BE2C (cell line): ENCODE measurements at regions not wholly inside any gene's neighbourhood (a gene's known extent, or its start where the extent isn't known, plus 50 kb on each side); places are given as distances from the start of the nearest gene placed in this dataset.
"Not testable (repeated sequence)": the region's sequence is repeated elsewhere in the genome, so short reads cannot be mapped to it uniquely, and the experiment has no call there.

Experiments
- DNase-seq: peaks from one replicate; pipeline ENCODE4 v3.0.0-alpha.2; 2020
- H3K27me3 ChIP-seq: fragments of 250-450 bp; sonication (Bioruptor Pico); 2 replicates; pipeline ENCODE4 v1.5.1; 2020; ENCODE audit warnings: mild to moderate bottlenecking
- H3K36me3 ChIP-seq: fragments of 250-450 bp; sonication (Bioruptor Pico); 2 replicates; pipeline ENCODE4 v1.5.1; 2020; ENCODE audit warnings: mild to moderate bottlenecking
- H3K4me1 ChIP-seq: fragments of 250-450 bp; sonication (Bioruptor Pico); 2 replicates; pipeline ENCODE4 v1.5.1; 2020
- H3K4me3 ChIP-seq: 2 replicates; pipeline ENCODE4 v1.5.1; 2011; ENCODE audit warnings: low read depth, low read length
- H3K9me3 ChIP-seq: fragments of 250-450 bp; sonication (Bioruptor Pico); 2 replicates; pipeline ENCODE4 v1.5.1; 2020
- TF ChIP-seq, protein P1 (sequence below): IDR thresholded peaks from 2 replicates; pipeline ENCODE4 v1.5.1; 2012; ENCODE audit warnings: mild to moderate bottlenecking, low read depth, low read length

DNA sequence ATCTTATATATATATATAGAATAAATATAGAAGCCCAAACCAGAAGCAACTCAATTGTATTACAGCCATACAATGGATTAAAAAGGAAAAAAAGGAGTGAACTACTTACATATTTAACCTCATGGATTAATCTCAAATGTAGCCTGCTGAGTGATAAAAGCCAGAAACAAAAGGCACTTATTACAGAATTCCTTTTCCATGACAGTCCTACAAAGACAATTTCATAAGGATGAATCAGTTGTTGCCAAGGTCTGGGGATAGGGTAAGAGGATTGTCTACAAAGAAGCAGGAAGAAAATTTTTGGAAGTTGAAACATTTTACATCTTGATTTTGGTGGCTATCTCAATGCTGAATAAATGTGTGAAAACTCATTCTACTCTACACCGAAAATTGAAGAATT, 103.9 kb upstream of the DCC start:
- Histone ChIP-seq H3K36me3 (no peaks in the 10 kb centered on the region), H3K27me3 (no peaks in the 10 kb centered on the region), H3K4me3 (no peak overlapping the region), H3K4me1 (no peaks in the 10 kb centered on the region), H3K9me3 (no peaks in the 10 kb centered on the region)
- DNase-seq = no peak
- TF ChIP-seq, protein P1, sequence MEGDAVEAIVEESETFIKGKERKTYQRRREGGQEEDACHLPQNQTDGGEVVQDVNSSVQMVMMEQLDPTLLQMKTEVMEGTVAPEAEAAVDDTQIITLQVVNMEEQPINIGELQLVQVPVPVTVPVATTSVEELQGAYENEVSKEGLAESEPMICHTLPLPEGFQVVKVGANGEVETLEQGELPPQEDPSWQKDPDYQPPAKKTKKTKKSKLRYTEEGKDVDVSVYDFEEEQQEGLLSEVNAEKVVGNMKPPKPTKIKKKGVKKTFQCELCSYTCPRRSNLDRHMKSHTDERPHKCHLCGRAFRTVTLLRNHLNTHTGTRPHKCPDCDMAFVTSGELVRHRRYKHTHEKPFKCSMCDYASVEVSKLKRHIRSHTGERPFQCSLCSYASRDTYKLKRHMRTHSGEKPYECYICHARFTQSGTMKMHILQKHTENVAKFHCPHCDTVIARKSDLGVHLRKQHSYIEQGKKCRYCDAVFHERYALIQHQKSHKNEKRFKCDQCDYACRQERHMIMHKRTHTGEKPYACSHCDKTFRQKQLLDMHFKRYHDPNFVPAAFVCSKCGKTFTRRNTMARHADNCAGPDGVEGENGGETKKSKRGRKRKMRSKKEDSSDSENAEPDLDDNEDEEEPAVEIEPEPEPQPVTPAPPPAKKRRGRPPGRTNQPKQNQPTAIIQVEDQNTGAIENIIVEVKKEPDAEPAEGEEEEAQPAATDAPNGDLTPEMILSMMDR = no peak

DNA sequence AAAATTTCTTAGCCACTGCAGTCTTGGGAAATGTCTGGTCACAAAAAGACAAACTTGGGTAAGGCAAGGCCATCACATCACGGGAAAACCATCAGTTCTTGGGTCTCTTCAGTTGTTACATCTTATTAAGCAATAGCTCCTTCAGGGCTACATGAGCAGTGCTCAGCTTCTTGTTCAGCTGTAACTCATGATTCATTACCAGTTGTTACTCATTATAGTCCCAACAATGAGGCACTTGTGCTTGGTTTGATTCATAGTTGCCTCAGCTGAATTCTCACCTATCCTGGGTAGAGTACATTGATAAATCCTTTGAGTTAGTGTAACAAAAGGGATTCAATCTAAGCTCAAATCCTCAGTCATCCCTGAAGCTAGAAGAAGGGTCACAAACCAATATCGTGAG, 102.4 kb upstream of the DCC start:
- Histone ChIP-seq H3K9me3 (no peaks in the 10 kb centered on the region), H3K4me3 (no peak overlapping the region), H3K36me3 (no peaks in the 10 kb centered on the region), H3K4me1 (no peaks in the 10 kb centered on the region), H3K27me3 (no peaks in the 10 kb centered on the region)
- TF ChIP-seq, protein P1 = no peak
- DNase-seq = no peak

DNA sequence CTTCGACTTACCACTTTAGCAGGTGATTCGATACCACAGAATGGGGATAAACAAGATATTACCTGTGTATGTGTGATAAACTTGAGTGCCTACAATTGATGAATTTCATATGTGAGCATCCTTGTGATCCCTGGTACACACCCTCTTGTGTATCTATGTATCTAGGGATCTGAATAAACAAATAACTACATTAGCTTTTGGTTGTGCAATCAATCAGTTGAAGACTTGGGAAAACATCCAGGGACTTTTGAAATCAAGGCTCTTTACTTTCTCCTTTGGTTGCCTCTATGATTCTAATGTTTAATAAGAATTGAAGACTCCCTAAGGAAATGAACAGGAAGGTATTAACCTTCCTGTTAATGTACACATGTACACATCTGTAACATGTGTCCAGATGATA, 97.3 kb upstream of the DCC start:
- Histone ChIP-seq H3K4me1 (no peaks in the 10 kb centered on the region), H3K9me3 (no peaks in the 10 kb centered on the region), H3K27me3 (no peaks in the 10 kb centered on the region), H3K4me3 (no peak overlapping the region), H3K36me3 (no peaks in the 10 kb centered on the region)
- TF ChIP-seq, protein P1 = no peak
- DNase-seq = no peak

DNA sequence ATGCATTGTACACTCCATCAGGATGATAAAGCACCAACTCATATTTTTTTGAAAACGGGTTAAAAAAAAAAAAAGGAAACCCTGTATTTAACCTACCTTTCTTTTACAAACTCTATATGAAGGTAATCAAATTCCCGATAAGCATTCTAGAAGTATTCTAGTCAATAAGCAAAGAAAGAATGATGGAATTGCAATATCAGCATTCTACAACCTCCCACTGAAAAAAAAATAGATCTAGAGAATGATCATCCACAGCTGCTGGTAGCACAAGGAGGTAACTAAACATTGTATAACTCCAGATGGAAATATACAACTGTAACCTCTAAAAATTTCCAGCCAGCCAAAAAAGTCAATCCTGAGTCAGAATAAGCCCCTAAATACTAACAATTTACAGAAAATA, 95.3 kb upstream of the DCC start:
- H3K4me1 ChIP-seq = no peaks in the 10 kb centered on the region
- no peaks in the 10 kb centered on the region for H3K9me3 ChIP-seq
- H3K36me3 ChIP-seq = no peaks in the 10 kb centered on the region
- TF ChIP-seq, protein P1 = no peak
- no peak overlapping the region for H3K4me3 ChIP-seq
- no peak for DNase-seq
- no peaks in the 10 kb centered on the region for H3K27me3 ChIP-seq

DNA sequence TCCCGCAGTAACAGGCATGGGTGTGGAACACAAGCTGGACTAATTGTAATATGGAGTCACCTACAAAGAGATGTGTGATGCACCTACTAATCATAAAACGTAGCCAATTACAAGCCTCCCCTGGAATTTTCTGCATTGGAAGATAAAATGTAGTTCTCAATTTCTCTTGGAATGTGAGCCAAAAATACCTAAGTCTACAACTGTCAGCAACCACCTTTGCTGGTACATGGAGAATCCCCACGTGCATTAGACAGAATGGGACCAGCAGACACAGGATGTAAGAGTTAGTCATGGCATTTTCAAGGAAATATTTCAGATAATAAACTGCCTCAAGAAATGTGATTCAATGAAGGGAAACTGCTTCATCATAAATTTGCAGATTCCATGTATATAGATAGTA, 85.6 kb upstream of the DCC start:
- no peak for DNase-seq

DNA sequence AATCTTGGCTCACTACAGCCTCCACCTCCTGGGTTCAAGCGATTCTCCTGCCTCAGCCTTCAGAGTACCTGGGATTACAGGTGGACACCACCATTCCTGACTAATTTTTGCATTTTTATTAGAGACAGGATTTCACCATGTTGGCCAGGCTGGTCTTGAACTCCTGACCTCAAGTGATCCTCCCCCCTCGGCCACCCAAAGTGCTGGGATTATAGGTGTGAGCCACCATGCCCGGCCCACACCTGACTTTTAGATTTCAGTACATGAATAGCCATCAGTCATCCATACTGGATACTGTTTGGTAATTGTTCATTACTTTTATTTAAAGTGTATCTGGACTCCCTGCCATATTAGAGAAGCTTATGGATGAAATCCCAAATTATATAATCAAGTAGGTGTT, 82.6 kb upstream of the DCC start:
- not testable (repeated sequence) for H3K4me1 ChIP-seq, H3K27me3 ChIP-seq, H3K4me3 ChIP-seq, DNase-seq, H3K36me3 ChIP-seq, H3K9me3 ChIP-seq

More for the DNA sequence above, 85.6 kb upstream of the DCC start:
- Histone ChIP-seq H3K9me3 (no peaks in the 10 kb centered on the region), H3K4me3 (no peak overlapping the region), H3K4me1 (no peaks in the 10 kb centered on the region), H3K36me3 (no peaks in the 10 kb centered on the region), H3K27me3 (no peaks in the 10 kb centered on the region)
- TF ChIP-seq, protein P1 = no peak

DNA sequence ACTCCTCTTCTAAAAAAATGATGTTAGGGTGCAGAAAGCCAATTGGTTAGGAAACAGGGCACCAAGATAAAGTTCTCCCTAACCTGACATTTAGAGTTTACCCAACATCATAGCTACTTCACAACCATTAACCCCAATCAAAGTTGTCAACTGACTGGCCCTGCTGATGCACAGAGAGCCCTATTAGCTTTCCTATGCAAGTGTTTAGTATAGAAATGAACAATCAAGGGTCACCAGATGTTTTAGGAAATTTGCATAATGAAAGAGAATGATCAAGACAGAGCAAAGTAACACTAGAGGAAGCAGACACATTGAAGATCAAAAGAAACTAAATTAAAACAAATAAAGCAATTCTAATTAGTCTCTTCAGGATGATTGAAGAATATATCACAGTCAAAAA, 64.2 kb upstream of the DCC start:
- Histone ChIP-seq H3K9me3 (no peaks in the 10 kb centered on the region), H3K4me1 (no peaks in the 10 kb centered on the region), H3K27me3 (no peaks in the 10 kb centered on the region), H3K36me3 (no peaks in the 10 kb centered on the region), H3K4me3 (no peak overlapping the region)
- TF ChIP-seq, protein P1 = no peak
- no peak for DNase-seq
